C1 segment of cervical spinal cord (tissue), 14 donors: ENCODE measurements at regions not wholly inside any gene's neighbourhood (a gene's known extent, or its start where the extent isn't known, plus 50 kb on each side); places are given as distances from the start of the nearest gene placed in this dataset.
"Not testable (repeated sequence)": the region's sequence is repeated elsewhere in the genome, so short reads cannot be mapped to it uniquely, and the experiment has no call there.

Experiments
- DNase-seq, 14 donors: peaks; one replicate each; lab custom pipeline; 2025; lab: John Stamatoyannopoulos, UW

GRCh38 chr11:115982666-115983065 is 478.5 kb upstream of the CADM1 start:
- DNase-seq = no peak

DNA sequence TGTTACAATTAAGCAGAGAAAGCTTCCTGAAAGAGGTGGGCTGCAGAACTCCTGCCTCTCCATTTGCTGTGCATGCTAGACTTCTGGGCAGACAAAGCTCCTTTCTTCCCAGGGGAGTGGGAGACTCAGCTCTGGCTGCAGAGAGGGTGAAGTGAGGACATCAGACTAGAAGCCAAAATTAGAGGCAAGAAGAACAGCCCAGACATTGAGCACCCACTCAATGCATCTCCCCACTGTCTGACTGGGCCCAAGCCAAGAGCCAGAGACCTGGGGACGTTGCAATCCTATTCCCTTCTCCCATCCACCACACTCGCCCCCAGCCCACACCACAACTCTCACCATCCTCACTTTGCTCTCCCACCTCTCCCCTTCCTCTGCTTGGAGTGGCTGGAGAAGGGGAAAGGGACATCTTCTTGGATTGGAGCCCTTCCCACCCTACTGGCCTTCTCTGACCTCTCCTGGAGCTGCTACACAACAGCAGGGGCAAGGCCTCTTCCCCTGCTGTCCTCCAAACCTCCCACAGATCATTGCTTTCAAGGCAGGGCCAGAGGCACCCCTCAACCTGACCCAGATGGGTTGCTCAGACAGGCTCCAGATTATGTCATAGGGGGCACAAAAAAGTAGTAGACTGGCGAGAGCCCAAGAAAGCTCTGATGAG is 477.7 kb upstream of the CADM1 start:
- no peak for DNase-seq

DNA sequence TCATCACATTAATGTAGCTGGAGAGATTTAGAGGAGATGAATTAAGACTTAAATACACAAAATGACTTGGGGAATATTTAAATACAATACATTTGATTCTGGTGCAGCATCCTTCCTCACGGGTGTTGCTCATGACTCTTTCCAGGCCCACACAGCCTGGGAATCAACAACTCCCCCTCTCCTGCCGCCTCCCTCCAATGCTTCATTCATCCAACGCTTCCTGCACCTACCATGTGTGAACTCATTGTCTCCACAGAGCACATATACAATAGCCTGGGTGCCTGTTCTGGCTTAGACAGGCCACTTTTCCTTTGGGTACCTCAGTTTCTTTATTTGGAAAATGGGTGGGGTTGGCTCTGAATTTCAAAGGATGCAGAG is 476.9 kb upstream of the CADM1 start:
- DNase-seq = no peak

DNA sequence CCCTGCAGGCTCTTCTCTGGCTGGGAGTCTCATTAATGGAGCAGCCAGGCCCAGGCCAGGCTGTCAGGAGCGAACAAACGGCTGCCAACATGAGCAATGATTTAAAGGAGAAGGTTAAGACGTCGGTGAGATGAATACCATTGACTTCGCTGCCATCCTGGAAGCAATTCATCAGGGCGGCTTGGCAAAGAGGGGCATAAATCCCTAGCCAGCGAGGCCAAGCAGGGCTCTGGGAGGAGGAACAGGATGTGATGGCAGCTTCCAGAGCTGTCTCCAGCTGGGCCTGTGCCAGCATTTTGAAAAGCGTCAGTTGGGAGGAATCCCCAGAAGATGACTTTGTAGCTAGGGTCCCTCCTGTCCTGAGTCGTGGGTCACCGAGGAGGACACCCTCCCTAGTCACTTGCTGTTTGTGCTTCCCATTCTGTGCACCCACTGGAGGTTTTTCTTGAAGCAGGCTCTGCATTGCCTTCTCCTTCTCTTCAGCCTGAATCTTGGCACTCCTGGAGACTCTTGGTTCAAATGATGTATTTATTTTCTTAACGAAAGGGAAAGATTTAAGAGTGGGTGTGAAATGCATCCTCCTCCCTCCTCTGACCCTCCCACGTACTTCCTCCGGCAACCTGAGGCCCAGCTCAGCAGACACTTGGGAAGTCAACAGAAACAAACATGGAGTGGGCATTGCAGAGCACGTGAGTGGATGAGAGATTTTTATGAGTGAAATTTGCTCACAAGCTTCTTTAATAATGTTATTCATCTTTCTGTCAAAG is 476.3 kb upstream of the CADM1 start:
- DNase-seq = peak in 6 of 14 donors; percentile 10 to 69 (median 16)

DNA sequence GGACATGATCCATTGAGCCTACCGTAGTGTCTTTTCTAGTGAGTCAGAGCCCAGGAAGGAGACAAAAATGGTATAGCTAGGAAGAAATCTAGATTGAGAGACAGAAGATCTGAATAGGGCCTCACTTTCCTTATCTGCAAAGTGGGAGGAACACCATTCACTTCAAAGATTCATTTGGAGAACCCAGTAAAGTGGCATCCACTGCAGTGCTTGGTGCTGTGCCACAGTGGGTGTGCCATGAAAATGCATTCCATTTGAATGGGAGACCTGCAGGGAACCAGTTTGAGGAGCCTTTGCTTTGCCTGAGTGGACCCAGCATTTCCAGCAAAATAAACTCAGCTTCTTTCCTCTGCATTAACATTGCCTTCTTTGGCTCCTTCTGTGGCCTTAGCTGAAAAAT is 470.5 kb upstream of the CADM1 start:
- peak in 1 of 14 donors; percentile 41 for DNase-seq

DNA sequence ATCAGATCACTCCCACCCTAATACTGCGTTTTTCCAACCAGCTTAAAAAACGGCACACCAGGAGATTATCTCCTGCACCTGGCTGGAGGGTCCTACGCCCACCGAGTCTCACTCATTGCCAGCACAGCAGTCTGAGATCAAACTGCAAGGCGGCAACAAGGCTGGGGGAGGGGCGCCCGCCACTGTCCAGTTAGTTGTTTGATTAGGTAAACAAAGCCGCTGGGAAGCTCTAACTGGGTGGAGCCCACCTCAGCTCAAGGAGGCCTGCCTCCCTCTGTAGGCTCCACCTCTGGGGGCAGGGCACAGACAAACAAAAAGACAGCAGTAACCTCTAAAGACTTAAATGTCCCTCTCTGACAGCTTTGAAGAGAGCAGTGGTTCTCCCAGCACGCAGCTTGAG is 463.0 kb upstream of the CADM1 start:
- DNase-seq = not testable (repeated sequence)

GRCh38 chr11:115965767-115966504 is 461.7 kb upstream of the CADM1 start:
- DNase-seq = peak in 3 of 14 donors; percentile 19 to 36 (median 27)

GRCh38 chr11:115964091-115964490 is 459.9 kb upstream of the CADM1 start:
- no peak for DNase-seq

DNA sequence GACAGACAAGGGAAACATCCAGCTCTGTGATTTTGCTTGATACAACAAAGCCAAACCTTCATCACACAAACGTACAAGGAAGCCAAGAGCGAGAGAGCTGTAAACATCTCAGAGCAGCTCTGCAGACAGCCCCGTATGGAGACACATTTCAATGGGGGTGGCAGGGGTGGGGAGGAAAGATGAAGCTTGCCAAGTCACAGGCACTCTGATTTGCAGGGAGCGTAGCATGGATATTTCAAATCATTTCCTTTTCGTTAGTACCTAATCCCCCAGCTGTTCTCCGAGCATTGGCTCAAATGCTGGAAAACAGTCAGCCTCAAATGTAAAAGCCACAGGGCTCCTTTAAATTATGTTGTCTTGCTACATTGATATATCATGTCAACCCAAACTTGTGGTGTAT is 458.9 kb upstream of the CADM1 start:
- no peak for DNase-seq

DNA sequence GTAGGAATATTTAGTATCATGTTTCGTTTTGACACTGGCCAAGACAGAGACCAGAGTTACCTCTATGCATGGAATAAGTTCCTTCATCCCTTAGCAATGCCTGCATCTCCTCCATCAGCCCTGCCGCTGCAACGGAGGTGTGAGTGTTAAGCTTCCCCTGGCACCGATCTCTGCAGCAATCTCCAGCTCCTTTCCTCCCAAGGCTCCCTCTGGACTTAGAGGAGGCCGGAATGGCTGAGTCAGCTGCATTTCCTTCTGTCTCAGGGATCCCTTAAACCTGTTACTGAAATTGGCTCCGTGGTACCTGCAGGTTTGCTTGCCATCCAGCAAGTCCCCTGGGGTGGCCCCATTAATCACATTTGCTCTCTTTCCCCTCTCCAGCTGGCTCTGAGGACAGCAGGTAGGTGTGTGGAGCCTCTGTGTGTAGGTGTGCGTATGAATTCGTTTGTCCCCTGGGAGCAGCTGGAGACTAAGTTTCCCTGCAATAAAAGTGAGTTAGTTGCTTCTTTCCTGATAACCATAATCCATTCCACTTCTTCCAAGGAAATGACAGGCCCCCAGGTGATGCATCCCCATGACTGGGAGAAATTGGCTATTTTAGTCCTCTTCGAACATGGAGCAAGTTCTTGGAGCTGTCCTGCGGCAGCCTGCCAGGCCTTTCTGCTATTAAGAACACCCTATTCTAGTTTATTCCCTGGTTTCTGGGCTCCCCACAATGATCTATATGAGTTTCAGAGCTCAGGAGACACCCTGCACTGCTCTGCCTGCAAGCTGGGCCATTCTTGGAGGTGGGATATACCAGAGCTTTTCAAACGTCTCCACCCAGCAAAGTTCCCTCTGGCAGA is 457.2 kb upstream of the CADM1 start:
- DNase-seq = peak in 1 of 14 donors; percentile 47

GRCh38 chr11:115959081-115959486 is 454.9 kb upstream of the CADM1 start:
- DNase-seq = peak in 1 of 14 donors; percentile 24

DNA sequence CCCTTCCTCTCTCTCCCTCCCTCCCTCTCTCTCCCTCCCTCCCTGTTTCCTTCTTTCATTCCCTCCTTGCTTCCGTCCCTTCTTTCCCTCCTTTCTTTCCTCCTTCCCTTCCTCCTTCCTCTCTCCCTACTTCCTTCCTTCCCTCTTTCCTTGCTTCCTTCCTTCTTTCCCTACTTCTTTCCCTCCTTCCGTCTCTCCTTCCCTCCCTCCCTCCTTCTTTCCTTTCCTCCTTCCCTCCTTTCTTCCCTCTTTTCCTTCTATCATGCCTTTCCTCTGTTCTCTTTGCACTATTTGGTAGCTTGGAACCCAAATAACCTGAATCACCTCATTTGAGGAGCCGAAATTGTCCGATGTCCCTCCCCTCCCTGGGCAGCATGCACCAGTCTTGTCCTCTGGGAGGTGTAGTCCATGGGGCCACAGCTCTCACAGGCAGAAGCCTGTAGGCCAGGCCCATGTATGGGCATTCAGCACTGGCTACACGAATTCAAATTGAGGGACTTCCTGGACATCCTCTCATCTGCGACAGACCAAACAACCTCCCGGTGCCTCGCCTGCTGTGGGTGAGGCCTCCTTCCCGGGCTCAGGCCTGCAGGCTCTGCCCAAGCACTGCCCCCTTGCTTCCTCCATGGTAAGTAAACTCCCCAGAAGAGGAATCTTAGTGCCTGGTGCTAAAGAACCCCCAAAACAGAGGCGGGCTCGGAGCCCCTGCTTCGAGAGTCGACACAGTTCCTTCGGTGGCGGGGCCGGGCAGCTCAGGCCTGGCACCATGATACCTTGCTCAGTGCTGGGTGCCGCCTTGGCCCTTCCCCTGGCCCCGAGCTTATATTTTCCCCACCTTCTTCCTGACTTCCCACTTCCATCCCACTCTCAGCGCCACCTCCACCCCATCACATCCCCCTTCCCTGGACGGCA is 454.1 kb upstream of the CADM1 start:
- DNase-seq = no peak

DNA sequence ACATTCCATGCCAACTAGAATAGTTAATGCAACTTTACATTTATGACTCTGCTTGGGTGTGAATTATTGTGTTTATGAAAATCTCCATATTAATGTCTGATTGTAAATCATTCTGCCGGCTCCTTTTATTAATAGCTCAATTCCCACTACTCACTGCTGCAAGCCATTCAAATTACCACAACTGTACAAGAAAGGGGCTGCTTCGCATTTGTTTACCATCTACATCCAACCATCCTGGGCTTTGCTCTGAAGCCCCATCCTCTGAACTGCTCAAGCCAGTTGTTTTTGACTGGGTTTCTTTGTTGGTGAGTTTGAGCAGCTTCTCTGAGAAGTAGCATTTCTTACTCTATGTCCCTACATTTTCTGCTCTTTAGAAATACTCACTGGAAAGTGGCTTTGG is 451.6 kb upstream of the CADM1 start:
- DNase-seq = no peak

- no peak for DNase-seq
These were observed 446.4 kb upstream of the CADM1 start for GRCh38 chr11:115950660-115951059.

GRCh38 chr11:115944596-115944995 is 440.4 kb upstream of the CADM1 start:
- no peak for DNase-seq

DNA sequence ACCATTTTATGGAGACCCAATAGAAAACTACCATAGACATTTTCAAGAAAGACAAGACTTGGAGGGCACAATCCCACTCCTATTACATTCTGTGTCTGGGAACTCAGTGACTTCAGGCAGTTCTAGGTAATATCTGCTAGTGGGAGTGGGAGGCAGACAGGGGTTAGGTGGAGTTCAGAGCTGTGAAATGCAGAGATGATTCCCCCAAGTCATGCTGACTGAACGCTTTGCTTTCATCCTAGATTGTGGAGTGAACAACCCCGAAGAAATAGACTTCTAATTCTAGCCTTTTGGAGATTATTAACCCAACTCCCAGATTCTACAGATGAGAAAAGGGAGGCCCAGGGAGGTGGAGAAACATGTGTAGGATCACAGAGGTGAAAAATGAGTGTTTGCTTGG is 437.8 kb upstream of the CADM1 start:
- DNase-seq = no peak

- peak in 5 of 14 donors; percentile 6 to 75 (median 20) for DNase-seq
These were observed 437.3 kb upstream of the CADM1 start for GRCh38 chr11:115941481-115941993.

DNA sequence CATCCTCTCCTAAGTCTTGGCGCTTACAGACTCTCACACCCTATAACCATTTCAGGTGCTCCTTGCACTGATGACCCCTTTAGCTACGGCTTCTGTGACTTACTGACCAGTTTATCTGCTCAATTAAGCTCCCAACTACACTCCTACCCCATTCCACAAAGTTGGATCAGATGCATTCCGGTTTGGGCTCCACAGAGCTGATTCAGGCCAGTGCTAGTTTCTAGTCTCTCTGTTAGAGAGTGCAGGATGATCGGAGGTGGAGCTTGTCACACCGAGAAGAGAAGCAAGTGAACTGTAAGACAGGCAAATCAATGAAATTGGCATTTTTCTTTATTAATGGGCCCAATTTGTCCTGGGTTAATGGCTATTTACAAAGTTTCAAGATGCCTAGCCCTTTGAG is 436.8 kb upstream of the CADM1 start:
- DNase-seq = no peak

DNA sequence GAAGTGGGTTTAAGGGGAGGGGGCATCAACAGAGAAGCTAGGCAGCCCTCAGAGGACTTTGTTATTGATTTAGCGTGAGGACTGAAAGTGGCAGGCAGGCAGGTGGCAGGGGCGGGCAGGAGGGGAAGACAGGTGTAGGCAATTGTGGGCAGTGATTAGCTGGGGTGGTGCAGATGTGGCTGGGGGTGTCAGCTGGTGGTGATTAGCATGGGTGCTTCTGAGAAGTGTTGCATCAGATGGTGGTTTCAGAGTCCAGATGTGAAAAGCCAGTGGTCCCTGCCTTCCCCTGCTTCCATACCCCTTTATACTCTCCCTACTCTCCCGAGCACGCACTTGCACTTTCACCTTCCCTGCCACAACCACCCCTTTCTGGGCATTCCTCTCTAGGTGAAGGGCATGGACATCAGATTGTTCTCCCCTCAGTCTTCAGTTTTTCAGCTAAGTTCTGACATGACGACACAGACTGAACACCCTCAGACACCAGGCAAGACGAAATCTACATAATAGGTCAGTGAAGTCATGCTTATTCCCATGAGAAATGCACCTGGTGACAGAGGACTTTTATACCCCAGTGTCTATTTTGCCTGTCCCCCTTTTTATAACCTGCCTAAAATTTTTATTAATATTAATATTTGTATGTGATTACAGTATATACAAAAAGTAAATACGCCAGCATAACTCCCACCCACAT is 435.7 kb upstream of the CADM1 start:
- no peak for DNase-seq
